Activated CD4-positive, alpha-beta T cell treated with anti-CD3 and anti-CD28 coated beads, Interleukin-2, amount 10 ng/mL, durations not matched to agents 24 days and 14 days (primary cell): ENCODE measurements at regions not wholly inside any gene's neighbourhood (a gene's known extent, or its start where the extent isn't known, plus 50 kb on each side); places are given as distances from the start of the nearest gene placed in this dataset.
A peak's percentile ranks its signal among the peaks of the same experiment; 100 is the strongest.

Experiments used
- DNase-seq: peaks from one replicate; pipeline ENCODE4 v3.0.0; 2022
- H3K27ac Mint-ChIP-seq: one replicate; pipeline ENCODE4 v1.8.0; 2022; ENCODE audit warnings: mild to moderate bottlenecking, mixed read lengths
- H3K27me3 Mint-ChIP-seq: one replicate; pipeline ENCODE4 v1.8.0; 2022; ENCODE audit warnings: mixed read lengths
- H3K36me3 Mint-ChIP-seq: one replicate; pipeline ENCODE4 v1.8.0; 2022; ENCODE audit warnings: low read depth, mild to moderate bottlenecking, mixed read lengths
- H3K4me1 Mint-ChIP-seq: one replicate; pipeline ENCODE4 v1.8.0; 2021; ENCODE audit warnings: mixed read lengths
- H3K4me3 Mint-ChIP-seq: one replicate; pipeline ENCODE4 v1.8.0; 2022; ENCODE audit warnings: mild to moderate bottlenecking, moderate library complexity, mixed read lengths
- H3K9me3 Mint-ChIP-seq: one replicate; pipeline ENCODE4 v1.8.0; 2021; ENCODE audit warnings: mixed read lengths
- intact Hi-C: fragments of 100-400 bp; cut with micrococcal nuclease; formaldehyde crosslinking; loops from one replicate; pipeline ENCODE4 v1.15.1; 2023

- peak overlapping the region; percentile 39 for H3K27ac Mint-ChIP-seq
- peak; percentile 66 for DNase-seq
Measured at GRCh38 chr2:42878581-42878980, 86.2 kb upstream of the HAAO start.

GRCh38 chr2:42877936-42878335 is 85.6 kb upstream of the HAAO start:
- intact Hi-C loops = no loop called here
- Mint-ChIP-seq H3K36me3 (no peaks in the 10 kb centered on the region), H3K4me1 (peaks cover 30% of the 10 kb centered on the region), H3K4me3 (no peak overlapping the region), H3K9me3 (no peaks in the 10 kb centered on the region), H3K27me3 (no peaks in the 10 kb centered on the region), H3K27ac (no peak overlapping the region)
- DNase-seq = no peak

More at GRCh38 chr2:42878581-42878980, 86.2 kb upstream of the HAAO start:
- H3K4me1 Mint-ChIP-seq = peaks cover 30% of the 10 kb centered on the region
- H3K36me3 Mint-ChIP-seq = no peaks in the 10 kb centered on the region
- H3K27me3 Mint-ChIP-seq = no peaks in the 10 kb centered on the region
- intact Hi-C loops = no loop called here
- peak overlapping the region; percentile 12 for H3K4me3 Mint-ChIP-seq
- H3K9me3 Mint-ChIP-seq = no peaks in the 10 kb centered on the region

- intact Hi-C loops = no loop called here
- no peak for DNase-seq
- H3K9me3 Mint-ChIP-seq = no peaks in the 10 kb centered on the region
- no peak overlapping the region for H3K4me3 Mint-ChIP-seq
- no peaks in the 10 kb centered on the region for H3K36me3 Mint-ChIP-seq
- H3K27ac Mint-ChIP-seq = no peak overlapping the region
- no peaks in the 10 kb centered on the region for H3K27me3 Mint-ChIP-seq
- peaks cover 29% of the 10 kb centered on the region for H3K4me1 Mint-ChIP-seq
Measured at GRCh38 chr2:42877511-42877910, 85.1 kb upstream of the HAAO start.

GRCh38 chr2:42876326-42876751 is 84.0 kb upstream of the HAAO start:
- Mint-ChIP-seq H3K4me1 (peaks cover 17% of the 10 kb centered on the region), H3K36me3 (no peaks in the 10 kb centered on the region), H3K27me3 (no peaks in the 10 kb centered on the region), H3K27ac (no peak overlapping the region), H3K9me3 (no peaks in the 10 kb centered on the region), H3K4me3 (no peak overlapping the region)
- intact Hi-C loops = no loop called here
- no peak for DNase-seq

GRCh38 chr2:42875880-42876279 is 83.5 kb upstream of the HAAO start:
- intact Hi-C loops = no loop called here

GRCh38 chr2:42874949-42875801 is 82.8 kb upstream of the HAAO start:
- Mint-ChIP-seq H3K4me1 (peaks cover 17% of the 10 kb centered on the region), H3K9me3 (no peaks in the 10 kb centered on the region), H3K4me3 (no peak overlapping the region), H3K27ac (no peak overlapping the region), H3K27me3 (no peaks in the 10 kb centered on the region), H3K36me3 (no peaks in the 10 kb centered on the region)
- intact Hi-C loops = no loop called here
- no peak for DNase-seq

More at GRCh38 chr2:42875880-42876279, 83.5 kb upstream of the HAAO start:
- H3K27ac Mint-ChIP-seq = no peak overlapping the region
- no peak overlapping the region for H3K4me3 Mint-ChIP-seq
- no peaks in the 10 kb centered on the region for H3K27me3 Mint-ChIP-seq
- H3K36me3 Mint-ChIP-seq = no peaks in the 10 kb centered on the region
- no peaks in the 10 kb centered on the region for H3K9me3 Mint-ChIP-seq
- H3K4me1 Mint-ChIP-seq = peaks cover 17% of the 10 kb centered on the region
- DNase-seq = no peak

GRCh38 chr2:42872721-42873120 is 80.3 kb upstream of the HAAO start:
- intact Hi-C loops = no loop called here
- H3K36me3 Mint-ChIP-seq = peaks cover 1% of the 10 kb centered on the region
- peaks cover 16% of the 10 kb centered on the region for H3K9me3 Mint-ChIP-seq
- no peak overlapping the region for H3K4me3 Mint-ChIP-seq
- peaks cover 2% of the 10 kb centered on the region for H3K27me3 Mint-ChIP-seq
- H3K27ac Mint-ChIP-seq = no peak overlapping the region
- H3K4me1 Mint-ChIP-seq = no peaks in the 10 kb centered on the region
- DNase-seq = no peak

GRCh38 chr2:42871372-42871771 is 79.0 kb upstream of the HAAO start:
- H3K4me1 Mint-ChIP-seq = no peaks in the 10 kb centered on the region
- peaks cover 3% of the 10 kb centered on the region for H3K27me3 Mint-ChIP-seq
- intact Hi-C loops = no loop called here
- peaks cover 18% of the 10 kb centered on the region for H3K9me3 Mint-ChIP-seq
- peaks cover 1% of the 10 kb centered on the region for H3K36me3 Mint-ChIP-seq
- H3K4me3 Mint-ChIP-seq = no peak overlapping the region
- DNase-seq = no peak
- no peak overlapping the region for H3K27ac Mint-ChIP-seq

- intact Hi-C loops = no loop called here
- Mint-ChIP-seq H3K27me3 (peaks cover 3% of the 10 kb centered on the region), H3K9me3 (peaks cover 18% of the 10 kb centered on the region), H3K27ac (no peak overlapping the region), H3K4me3 (no peak overlapping the region), H3K4me1 (no peaks in the 10 kb centered on the region), H3K36me3 (peaks cover 1% of the 10 kb centered on the region)
- no peak for DNase-seq
Measured at GRCh38 chr2:42868874-42869273, 76.5 kb upstream of the HAAO start.

- intact Hi-C loops = no loop called here
- Mint-ChIP-seq H3K4me1 (no peaks in the 10 kb centered on the region), H3K4me3 (no peak overlapping the region), H3K9me3 (peaks cover 18% of the 10 kb centered on the region), H3K36me3 (peaks cover 1% of the 10 kb centered on the region), H3K27ac (no peak overlapping the region), H3K27me3 (peaks cover 3% of the 10 kb centered on the region)
- DNase-seq = no peak
Measured at GRCh38 chr2:42868096-42868495, 75.7 kb upstream of the HAAO start.

- H3K4me1 Mint-ChIP-seq = no peaks in the 10 kb centered on the region
- H3K4me3 Mint-ChIP-seq = no peak overlapping the region
- peaks cover 3% of the 10 kb centered on the region for H3K27me3 Mint-ChIP-seq
- H3K9me3 Mint-ChIP-seq = peaks cover 18% of the 10 kb centered on the region
- intact Hi-C loops = no loop called here
- DNase-seq = no peak
- peaks cover 1% of the 10 kb centered on the region for H3K36me3 Mint-ChIP-seq
- H3K27ac Mint-ChIP-seq = no peak overlapping the region
Measured at GRCh38 chr2:42867093-42868065, 75.0 kb upstream of the HAAO start.

- Mint-ChIP-seq H3K27me3 (peaks cover 3% of the 10 kb centered on the region), H3K36me3 (peaks cover 1% of the 10 kb centered on the region), H3K9me3 (peaks cover 18% of the 10 kb centered on the region), H3K27ac (no peak overlapping the region), H3K4me1 (no peaks in the 10 kb centered on the region), H3K4me3 (no peak overlapping the region)
- DNase-seq = no peak
- intact Hi-C loops = no loop called here
Measured at GRCh38 chr2:42865884-42866881, 73.8 kb upstream of the HAAO start.

- no peak for DNase-seq
- peaks cover 1% of the 10 kb centered on the region for H3K36me3 Mint-ChIP-seq
- no peak overlapping the region for H3K4me3 Mint-ChIP-seq
- H3K9me3 Mint-ChIP-seq = peaks cover 16% of the 10 kb centered on the region
- peaks cover 3% of the 10 kb centered on the region for H3K27me3 Mint-ChIP-seq
- intact Hi-C loops = no loop called here
- no peaks in the 10 kb centered on the region for H3K4me1 Mint-ChIP-seq
- H3K27ac Mint-ChIP-seq = no peak overlapping the region
Measured at GRCh38 chr2:42864641-42865280, 72.4 kb upstream of the HAAO start.
